Bronchial epithelial cell (primary cell): ENCODE measurements at regions not wholly inside any gene's neighbourhood (a gene's known extent, or its start where the extent isn't known, plus 50 kb on each side); places are given as distances from the start of the nearest gene placed in this dataset.
"Not testable (repeated sequence)": the region's sequence is repeated elsewhere in the genome, so short reads cannot be mapped to it uniquely, and the experiment has no call there.

Experiments
- DNase-seq: peaks from one replicate; pipeline ENCODE4 v3.0.0-alpha.2; 2010; ENCODE audit warnings: low read depth
- FAIRE-seq: peaks from 2 replicates; lab custom pipeline; 2011; peaks lifted over from hg19 to GRCh38; lab: Jason Lieb, UNC
- H3K27me3 ChIP-seq: 2 replicates; pipeline ENCODE4 v1.5.1; 2011; ENCODE audit warnings: low read length; ENCODE audit not compliant: control insufficient read depth, insufficient read depth
- H3K36me3 ChIP-seq: 2 replicates; pipeline ENCODE4 v1.5.1; 2011; ENCODE audit warnings: low read length; ENCODE audit not compliant: control insufficient read depth, insufficient read depth
- H3K4me3 ChIP-seq: 2 replicates; pipeline ENCODE4 v1.5.1; 2011; ENCODE audit warnings: mild to moderate bottlenecking, low read depth, low read length, control low read depth
- TF ChIP-seq, protein P1 (sequence below): IDR thresholded peaks from 2 replicates; pipeline ENCODE4 v1.5.1; 2011; ENCODE audit warnings: mild to moderate bottlenecking, moderate library complexity, low read length, control low read depth, inconsistent platforms; ENCODE audit not compliant: insufficient read depth, severe bottlenecking

DNA sequence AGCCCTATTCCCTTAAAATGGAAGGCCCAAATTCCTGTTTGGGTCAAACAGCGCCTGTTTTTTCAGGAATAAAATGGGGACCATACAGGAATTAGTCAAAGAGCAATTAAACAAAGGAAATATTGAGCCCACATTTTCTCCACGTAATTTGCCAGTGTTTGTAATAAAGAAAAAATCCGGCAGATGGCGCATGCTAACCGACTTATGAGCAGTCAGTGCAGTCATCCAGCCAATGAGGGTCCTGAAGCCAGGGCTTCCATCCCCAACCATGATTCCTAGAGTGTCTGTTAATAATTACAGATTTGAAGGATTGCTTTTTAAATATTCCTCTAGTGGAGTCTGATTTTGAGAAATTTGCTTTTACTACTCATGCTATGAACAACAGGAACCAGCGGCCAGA is 103.7 kb downstream of the HSFY2 start:
- DNase-seq = no peak
- TF ChIP-seq, protein P1, sequence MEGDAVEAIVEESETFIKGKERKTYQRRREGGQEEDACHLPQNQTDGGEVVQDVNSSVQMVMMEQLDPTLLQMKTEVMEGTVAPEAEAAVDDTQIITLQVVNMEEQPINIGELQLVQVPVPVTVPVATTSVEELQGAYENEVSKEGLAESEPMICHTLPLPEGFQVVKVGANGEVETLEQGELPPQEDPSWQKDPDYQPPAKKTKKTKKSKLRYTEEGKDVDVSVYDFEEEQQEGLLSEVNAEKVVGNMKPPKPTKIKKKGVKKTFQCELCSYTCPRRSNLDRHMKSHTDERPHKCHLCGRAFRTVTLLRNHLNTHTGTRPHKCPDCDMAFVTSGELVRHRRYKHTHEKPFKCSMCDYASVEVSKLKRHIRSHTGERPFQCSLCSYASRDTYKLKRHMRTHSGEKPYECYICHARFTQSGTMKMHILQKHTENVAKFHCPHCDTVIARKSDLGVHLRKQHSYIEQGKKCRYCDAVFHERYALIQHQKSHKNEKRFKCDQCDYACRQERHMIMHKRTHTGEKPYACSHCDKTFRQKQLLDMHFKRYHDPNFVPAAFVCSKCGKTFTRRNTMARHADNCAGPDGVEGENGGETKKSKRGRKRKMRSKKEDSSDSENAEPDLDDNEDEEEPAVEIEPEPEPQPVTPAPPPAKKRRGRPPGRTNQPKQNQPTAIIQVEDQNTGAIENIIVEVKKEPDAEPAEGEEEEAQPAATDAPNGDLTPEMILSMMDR = peak; percentile 25
- no peak for FAIRE-seq
- Histone ChIP-seq H3K36me3 (no peaks in the 10 kb centered on the region), H3K27me3 (no peaks in the 10 kb centered on the region), H3K4me3 (no peak overlapping the region)

GRCh38 chrY:18671970-18672369 is 101.6 kb downstream of the HSFY2 start:
- DNase-seq (no peak), FAIRE-seq (no peak)
- no peaks in the 10 kb centered on the region for H3K36me3 ChIP-seq
- no peak overlapping the region for H3K4me3 ChIP-seq
- no peaks in the 10 kb centered on the region for H3K27me3 ChIP-seq
- TF ChIP-seq, protein P1 = no peak

- H3K4me3 ChIP-seq, H3K36me3 ChIP-seq, H3K27me3 ChIP-seq, FAIRE-seq, DNase-seq: not testable (repeated sequence)
Measured at GRCh38 chrY:18686027-18686426, 87.5 kb downstream of the HSFY2 start.

DNA sequence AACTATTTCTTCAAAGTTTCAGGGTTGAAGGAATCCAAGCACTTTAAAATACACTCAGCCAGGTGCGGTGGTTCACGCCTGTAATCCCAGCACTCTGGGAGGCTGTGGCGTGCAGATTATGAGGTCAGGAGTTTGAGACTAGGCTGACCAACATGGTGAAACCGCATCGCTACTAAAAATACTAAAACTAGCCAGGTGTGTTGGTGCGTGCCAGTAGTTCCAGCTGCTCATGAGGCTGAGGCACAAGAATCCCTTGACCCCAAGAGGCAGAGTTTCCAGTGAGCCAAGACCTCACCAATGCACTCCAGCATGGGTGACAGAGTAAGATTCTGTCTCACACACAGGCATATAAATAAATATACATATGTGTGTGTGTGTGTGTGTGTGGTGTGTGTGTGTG is 85.2 kb downstream of the HSFY2 start:
- DNase-seq, H3K36me3 ChIP-seq, H3K27me3 ChIP-seq, FAIRE-seq, H3K4me3 ChIP-seq: not testable (repeated sequence)

DNA sequence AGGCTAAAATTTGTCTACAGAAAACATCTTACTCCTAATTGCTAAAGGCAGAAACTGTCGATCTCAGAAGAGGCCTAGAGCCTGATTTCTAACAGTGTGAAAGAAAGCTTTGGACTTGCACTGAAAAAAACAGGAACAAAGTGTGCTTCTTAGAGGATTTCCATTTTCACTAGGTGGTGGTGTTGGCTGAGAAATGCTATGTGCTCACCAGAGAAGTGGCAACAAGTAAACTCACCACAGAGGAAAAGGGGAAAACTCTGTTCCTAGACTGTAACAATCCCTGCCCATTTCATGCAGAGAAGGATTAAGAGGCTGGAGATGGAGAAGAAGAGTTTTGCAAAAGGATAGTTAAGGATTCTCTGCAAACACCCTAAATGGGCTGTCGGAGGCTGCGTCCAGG is 84.1 kb downstream of the HSFY2 start:
- not testable (repeated sequence) for H3K27me3 ChIP-seq, H3K36me3 ChIP-seq, DNase-seq, FAIRE-seq, H3K4me3 ChIP-seq

DNA sequence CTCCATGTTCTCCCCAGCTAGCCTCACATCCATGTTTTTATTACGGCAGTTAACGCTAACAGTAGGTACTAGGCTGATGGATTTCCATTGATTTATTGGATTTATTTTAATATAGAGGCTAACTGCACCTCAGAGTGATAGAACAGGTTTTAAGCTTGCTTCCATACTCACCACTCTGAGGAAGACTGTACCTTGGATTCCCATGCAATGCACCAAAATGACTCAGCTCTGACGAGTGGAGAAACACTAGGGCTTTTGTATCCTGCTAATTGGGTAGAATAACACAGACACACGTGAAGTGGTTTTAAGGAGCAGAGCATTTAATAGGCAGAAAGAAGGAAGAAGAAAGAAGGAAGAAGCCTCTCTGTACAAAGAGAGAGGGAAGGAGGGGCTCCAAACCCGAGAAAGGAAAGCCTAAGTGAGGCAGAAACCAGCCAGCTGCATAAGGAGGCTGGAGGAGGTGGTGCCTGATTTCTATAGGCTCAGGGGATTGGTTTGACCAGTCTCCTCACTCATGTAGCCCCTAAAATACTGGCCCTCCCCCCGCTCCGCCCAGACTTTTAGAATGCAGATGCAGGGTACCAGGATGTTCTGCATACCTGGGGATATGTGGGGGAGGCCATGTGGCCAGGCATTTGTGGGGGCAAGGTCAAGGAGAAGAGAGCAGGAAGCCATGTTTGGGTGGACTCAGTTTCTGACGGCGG is 83.5 kb downstream of the HSFY2 start:
- not testable (repeated sequence) for H3K4me3 ChIP-seq, H3K36me3 ChIP-seq, DNase-seq, H3K27me3 ChIP-seq, FAIRE-seq

DNA sequence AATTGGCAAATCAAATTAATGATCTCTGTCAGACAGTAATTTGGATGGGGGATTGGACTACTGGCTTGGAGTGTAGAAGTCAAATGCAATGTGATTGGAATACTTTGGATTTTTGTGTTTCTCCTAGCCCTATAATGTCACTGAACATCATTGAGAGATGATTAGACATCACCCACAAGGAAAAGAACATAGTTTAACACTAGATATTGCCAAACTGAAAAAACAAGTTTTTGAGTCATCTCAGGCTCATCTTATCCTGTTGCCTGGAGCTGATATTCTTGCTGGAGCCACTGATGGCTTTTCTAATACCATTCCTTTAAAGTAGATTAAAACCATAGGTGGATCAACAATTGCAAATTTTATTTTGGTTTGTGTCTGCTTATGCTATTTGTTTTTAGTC is 76.7 kb downstream of the HSFY2 start:
- not testable (repeated sequence) for H3K27me3 ChIP-seq, DNase-seq, H3K36me3 ChIP-seq, H3K4me3 ChIP-seq, FAIRE-seq

DNA sequence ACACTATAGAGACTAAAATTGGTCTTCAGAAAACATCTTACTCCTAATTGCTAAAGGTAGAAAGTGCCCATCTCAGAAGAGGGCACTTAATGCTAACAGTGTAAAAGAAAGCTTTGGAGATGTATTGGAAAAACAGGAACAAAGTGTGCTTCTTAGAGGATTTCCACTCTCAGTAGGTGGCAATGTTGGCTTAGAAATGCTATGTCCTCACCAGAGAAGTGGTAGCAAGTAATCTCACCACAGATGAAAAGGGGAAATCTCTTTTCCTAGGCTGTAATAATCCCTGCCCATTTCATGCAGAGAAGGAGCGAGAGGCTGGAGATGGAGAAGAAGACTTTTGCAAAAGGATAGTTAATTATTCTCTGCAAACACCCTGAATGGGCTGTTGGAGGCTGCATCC is 69.3 kb downstream of the HSFY2 start:
- H3K4me3 ChIP-seq, H3K27me3 ChIP-seq, DNase-seq, H3K36me3 ChIP-seq, FAIRE-seq: not testable (repeated sequence)

GRCh38 chrY:18711785-18712184 is 61.8 kb downstream of the HSFY2 start:
- not testable (repeated sequence) for H3K4me3 ChIP-seq, FAIRE-seq, H3K27me3 ChIP-seq, DNase-seq, H3K36me3 ChIP-seq

DNA sequence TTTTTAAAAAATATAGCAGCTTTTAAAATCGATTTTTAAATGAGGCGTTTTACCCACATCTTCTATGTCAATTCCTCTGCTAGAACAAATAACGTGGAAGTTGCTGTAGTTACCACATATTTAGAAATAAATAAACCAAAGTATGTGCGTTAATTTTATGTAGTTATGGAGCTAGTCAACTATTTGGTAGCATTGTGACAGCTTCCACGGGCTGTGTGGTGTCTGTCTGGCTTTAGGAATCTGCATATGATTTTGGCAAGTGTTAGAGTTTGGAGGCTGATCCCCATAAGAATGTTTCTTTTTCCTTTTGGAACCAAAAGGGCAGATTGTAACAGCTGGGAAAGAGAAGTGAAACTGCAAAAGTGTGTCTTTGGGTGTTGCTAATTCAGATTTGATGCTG is 59.8 kb downstream of the HSFY2 start:
- not testable (repeated sequence) for H3K36me3 ChIP-seq, FAIRE-seq, H3K27me3 ChIP-seq

GRCh38 chrY:18718714-18719113 is 54.8 kb downstream of the HSFY2 start:
- DNase-seq, H3K36me3 ChIP-seq, H3K27me3 ChIP-seq, H3K4me3 ChIP-seq, FAIRE-seq: not testable (repeated sequence)

More for the DNA sequence above, 59.8 kb downstream of the HSFY2 start:
- H3K4me3 ChIP-seq, DNase-seq: not testable (repeated sequence)

GRCh38 chrY:18720395-18720794 is 53.1 kb downstream of the HSFY2 start:
- H3K36me3 ChIP-seq, H3K4me3 ChIP-seq, DNase-seq, FAIRE-seq, H3K27me3 ChIP-seq: not testable (repeated sequence)
